ENCODE measurements at regions not wholly inside any gene's neighbourhood (a gene's known extent, or its start where the extent isn't known, plus 50 kb on each side); places are given as distances from the start of the nearest gene placed in this dataset.
A peak's percentile ranks its signal among the peaks of the same experiment; 100 is the strongest.

- H3K27ac ChIP-seq (ENCODE audit: insufficient read depth, low read length), result no peak overlapping the region
- TF ChIP-seq MAFK (IDR thresholded peaks at IDR 0.05; ENCODE audit: low read depth, low read length) (peak; percentile 76), MAZ (IDR thresholded peaks at IDR 0.05; ENCODE audit: borderline replicate concordance, low read depth, low read length) (no peak)
- H2AK5ac ChIP-seq (ENCODE audit: low read depth, low read length), result no peak overlapping the region
- H3K79me1 ChIP-seq (ENCODE audit: low read depth in 1 of 2, low read length in 2 of 2), result no peaks in the 10 kb centered on the region
- no peak overlapping the region for H2BK120ac ChIP-seq (ENCODE audit: low read depth, low read length)
- DNase-seq (no peak), ATAC-seq (ENCODE audit: low read depth) (no peak)
- intact Hi-C loops (cut with micrococcal nuclease), result no loop called here
- H2AK9ac ChIP-seq (replicated peaks; ENCODE audit: low read depth, low read length, poor library complexity), result no peak overlapping the region
- H4K8ac ChIP-seq (ENCODE audit: low read depth in 2 of 2, low read length in 2 of 2), result no peak overlapping the region
- no peaks in the 10 kb centered on the region for H3K9me1 ChIP-seq (ENCODE audit: insufficient read depth, low read length)
- no peak overlapping the region for H2BK20ac ChIP-seq (ENCODE audit: low read depth, low read length)
- no peaks in the 10 kb centered on the region for H3K36me3 ChIP-seq (ENCODE audit: control insufficient read depth, insufficient read depth, low read length)
- no peak overlapping the region for H3K18ac ChIP-seq (ENCODE audit: low read depth, low read length)
- no peak overlapping the region for H2AFZ ChIP-seq (replicated peaks; ENCODE audit: low read length, poor library complexity)
- no peak overlapping the region for H3K9ac ChIP-seq (ENCODE audit: low read depth, low read length)
- H3K4me1 ChIP-seq (ENCODE audit: control insufficient read depth, insufficient read depth, low read length), result no peaks in the 10 kb centered on the region
- no peak overlapping the region for H4K91ac ChIP-seq (ENCODE audit: insufficient read depth, low read depth, low read length)
- H3K56ac ChIP-seq (ENCODE audit: extremely low read depth, insufficient read depth, low read length), result no peak overlapping the region
- no peak overlapping the region for H4K5ac ChIP-seq (ENCODE audit: low read depth, low read length)
- ChIA-PET CTCF (no interaction called here), POLR2A (ENCODE audit: unreplicated experiment) (no interaction called here)
- in situ Hi-C loops (cut with MboI; ENCODE audit: low sequenced_read_pairs), result no loop called here
- H3K9me3 ChIP-seq (ENCODE audit: control insufficient read depth, insufficient read depth, low read length), result peaks cover under 1% of the 10 kb centered on the region; the same call in 1 of the 2 replicates
- dilution Hi-C loops (cut with HindIII; ENCODE audit: low sequenced_read_pairs, unreplicated experiment), result no loop called here
- no peak overlapping the region for H3K4ac ChIP-seq (ENCODE audit: low read depth, low read length)
- H3K14ac ChIP-seq (replicated peaks; ENCODE audit: low read depth, low read length), result no peak overlapping the region
- no peak overlapping the region for H3K23ac ChIP-seq (ENCODE audit: low read depth, low read length)
- no peak overlapping the region for H3K4me2 ChIP-seq (ENCODE audit: low read depth, low read length)
- no TSS peak for BruUV-seq (replicated peaks)
- no peak overlapping the region for H2BK5ac ChIP-seq (ENCODE audit: low read depth, low read length, poor library complexity, severe bottlenecking)
- no peaks in the 10 kb centered on the region for H4K20me1 ChIP-seq (ENCODE audit: insufficient read depth, low read length)
- H3K4me3 ChIP-seq (ENCODE audit: insufficient read depth, low read depth, low read length), result no peak overlapping the region
- H3K27me3 ChIP-seq (ENCODE audit: control insufficient read depth, insufficient read depth, low read length), result no peaks in the 10 kb centered on the region
- H2BK15ac ChIP-seq (ENCODE audit: low read depth, low read length), result no peak overlapping the region
Measured at GRCh38 chr11:98798333-98798732, 222.4 kb upstream of the CNTN5 start.

All from IMR-90 (cell line).